GM12878 (cell line): ENCODE measurements at regions not wholly inside any gene's neighbourhood (a gene's known extent, or its start where the extent isn't known, plus 50 kb on each side); places are given as distances from the start of the nearest gene placed in this dataset.

Source experiments
- BHLHE40 ChIP-seq, 2 experiments: fragments of 450-650 bp in 1 of 2; IDR thresholded peaks; 2 replicates each; pipeline ENCODE4 v1.6.1; 2011 to 2017; ENCODE audit warnings: low read depth in 2 of 2, borderline replicate concordance in 1 of 2, improper control_type of control experiment in 1 of 2, low read length in 1 of 2, mild to moderate bottlenecking in 1 of 2
- EED ChIP-seq: sonication (generic); IDR thresholded peaks from 2 replicates; pipeline ENCODE4 v1.6.1; 2016; ENCODE audit warnings: antibody characterized with exemption, low read depth
- POLR2A ChIP-seq: IDR thresholded peaks from 2 replicates; pipeline ENCODE4 v1.6.1; 2011; ENCODE audit warnings: low read depth, mild to moderate bottlenecking, low read length
- POLR2AphosphoS5 ChIP-seq: IDR thresholded peaks from 2 replicates; pipeline ENCODE4 v1.6.1; 2011; ENCODE audit warnings: mild to moderate bottlenecking, low read length, inconsistent platforms
- TF ChIP-seq, protein P1 (sequence below): fragments of 150-350 bp; IDR thresholded peaks from 2 replicates; pipeline ENCODE4 v1.6.1; 2016; ENCODE audit warnings: low read depth, low read length
- TF ChIP-seq, protein P2 (sequence below): fragments of 450-650 bp; conservative IDR thresholded peaks from 2 replicates; pipeline ENCODE4 v1.6.1; 2017; ENCODE audit warnings: mild to moderate bottlenecking, moderate library complexity
- TF ChIP-seq, protein P3 (sequence below), 3 experiments: IDR thresholded peaks in 2 of 3; conservative IDR thresholded peaks in 1 of 3; 2 replicates each; pipeline ENCODE4 v1.5.1; 2011; ENCODE audit warnings: low read depth in 3 of 3, low read length in 3 of 3, mild to moderate bottlenecking in 3 of 3, control low read depth in 2 of 3, moderate library complexity in 2 of 3, inconsistent platforms in 1 of 3, mixed read lengths in 1 of 3; ENCODE audit not compliant: control insufficient read depth in 2 of 3, insufficient read depth in 1 of 3; ENCODE audit errors: extremely low read depth in 1 of 3

- TF ChIP-seq, protein P1, sequence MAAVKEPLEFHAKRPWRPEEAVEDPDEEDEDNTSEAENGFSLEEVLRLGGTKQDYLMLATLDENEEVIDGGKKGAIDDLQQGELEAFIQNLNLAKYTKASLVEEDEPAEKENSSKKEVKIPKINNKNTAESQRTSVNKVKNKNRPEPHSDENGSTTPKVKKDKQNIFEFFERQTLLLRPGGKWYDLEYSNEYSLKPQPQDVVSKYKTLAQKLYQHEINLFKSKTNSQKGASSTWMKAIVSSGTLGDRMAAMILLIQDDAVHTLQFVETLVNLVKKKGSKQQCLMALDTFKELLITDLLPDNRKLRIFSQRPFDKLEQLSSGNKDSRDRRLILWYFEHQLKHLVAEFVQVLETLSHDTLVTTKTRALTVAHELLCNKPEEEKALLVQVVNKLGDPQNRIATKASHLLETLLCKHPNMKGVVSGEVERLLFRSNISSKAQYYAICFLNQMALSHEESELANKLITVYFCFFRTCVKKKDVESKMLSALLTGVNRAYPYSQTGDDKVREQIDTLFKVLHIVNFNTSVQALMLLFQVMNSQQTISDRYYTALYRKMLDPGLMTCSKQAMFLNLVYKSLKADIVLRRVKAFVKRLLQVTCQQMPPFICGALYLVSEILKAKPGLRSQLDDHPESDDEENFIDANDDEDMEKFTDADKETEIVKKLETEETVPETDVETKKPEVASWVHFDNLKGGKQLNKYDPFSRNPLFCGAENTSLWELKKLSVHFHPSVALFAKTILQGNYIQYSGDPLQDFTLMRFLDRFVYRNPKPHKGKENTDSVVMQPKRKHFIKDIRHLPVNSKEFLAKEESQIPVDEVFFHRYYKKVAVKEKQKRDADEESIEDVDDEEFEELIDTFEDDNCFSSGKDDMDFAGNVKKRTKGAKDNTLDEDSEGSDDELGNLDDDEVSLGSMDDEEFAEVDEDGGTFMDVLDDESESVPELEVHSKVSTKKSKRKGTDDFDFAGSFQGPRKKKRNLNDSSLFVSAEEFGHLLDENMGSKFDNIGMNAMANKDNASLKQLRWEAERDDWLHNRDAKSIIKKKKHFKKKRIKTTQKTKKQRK = no peak
- TF ChIP-seq POLR2A (no peak), POLR2AphosphoS5 (no peak), EED (no peak), BHLHE40 (IDR thresholded peaks at IDR 0.05; ENCODE audit: borderline replicate concordance in 1 of 2, low read depth in 2 of 2, low read length in 1 of 2) (no peak)
- TF ChIP-seq, protein P2, sequence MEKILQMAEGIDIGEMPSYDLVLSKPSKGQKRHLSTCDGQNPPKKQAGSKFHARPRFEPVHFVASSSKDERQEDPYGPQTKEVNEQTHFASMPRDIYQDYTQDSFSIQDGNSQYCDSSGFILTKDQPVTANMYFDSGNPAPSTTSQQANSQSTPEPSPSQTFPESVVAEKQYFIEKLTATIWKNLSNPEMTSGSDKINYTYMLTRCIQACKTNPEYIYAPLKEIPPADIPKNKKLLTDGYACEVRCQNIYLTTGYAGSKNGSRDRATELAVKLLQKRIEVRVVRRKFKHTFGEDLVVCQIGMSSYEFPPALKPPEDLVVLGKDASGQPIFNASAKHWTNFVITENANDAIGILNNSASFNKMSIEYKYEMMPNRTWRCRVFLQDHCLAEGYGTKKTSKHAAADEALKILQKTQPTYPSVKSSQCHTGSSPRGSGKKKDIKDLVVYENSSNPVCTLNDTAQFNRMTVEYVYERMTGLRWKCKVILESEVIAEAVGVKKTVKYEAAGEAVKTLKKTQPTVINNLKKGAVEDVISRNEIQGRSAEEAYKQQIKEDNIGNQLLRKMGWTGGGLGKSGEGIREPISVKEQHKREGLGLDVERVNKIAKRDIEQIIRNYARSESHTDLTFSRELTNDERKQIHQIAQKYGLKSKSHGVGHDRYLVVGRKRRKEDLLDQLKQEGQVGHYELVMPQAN = no peak
- TF ChIP-seq, protein P3, sequence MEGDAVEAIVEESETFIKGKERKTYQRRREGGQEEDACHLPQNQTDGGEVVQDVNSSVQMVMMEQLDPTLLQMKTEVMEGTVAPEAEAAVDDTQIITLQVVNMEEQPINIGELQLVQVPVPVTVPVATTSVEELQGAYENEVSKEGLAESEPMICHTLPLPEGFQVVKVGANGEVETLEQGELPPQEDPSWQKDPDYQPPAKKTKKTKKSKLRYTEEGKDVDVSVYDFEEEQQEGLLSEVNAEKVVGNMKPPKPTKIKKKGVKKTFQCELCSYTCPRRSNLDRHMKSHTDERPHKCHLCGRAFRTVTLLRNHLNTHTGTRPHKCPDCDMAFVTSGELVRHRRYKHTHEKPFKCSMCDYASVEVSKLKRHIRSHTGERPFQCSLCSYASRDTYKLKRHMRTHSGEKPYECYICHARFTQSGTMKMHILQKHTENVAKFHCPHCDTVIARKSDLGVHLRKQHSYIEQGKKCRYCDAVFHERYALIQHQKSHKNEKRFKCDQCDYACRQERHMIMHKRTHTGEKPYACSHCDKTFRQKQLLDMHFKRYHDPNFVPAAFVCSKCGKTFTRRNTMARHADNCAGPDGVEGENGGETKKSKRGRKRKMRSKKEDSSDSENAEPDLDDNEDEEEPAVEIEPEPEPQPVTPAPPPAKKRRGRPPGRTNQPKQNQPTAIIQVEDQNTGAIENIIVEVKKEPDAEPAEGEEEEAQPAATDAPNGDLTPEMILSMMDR (IDR thresholded peaks at IDR 0.05 in 2 of 3, conservative IDR thresholded peaks at IDR 0.05 in 1 of 3; ENCODE audit: control insufficient read depth in 2 of 3, extremely low read depth in 1 of 3, insufficient read depth in 1 of 3, low read depth in 3 of 3, low read length in 3 of 3) = no peak
Observed at GRCh38 chr13:34437873-34438272, 504.2 kb upstream of the NBEA start.
